KOPT-K1 (cell line): ENCODE measurements at regions not wholly inside any gene's neighbourhood (a gene's known extent, or its start where the extent isn't known, plus 50 kb on each side); places are given as distances from the start of the nearest gene placed in this dataset.

ENCODE experiments used
- H3K27ac ChIP-seq: fragments of 200-600 bp; sonication (generic); 2 replicates; pipeline ENCODE4 v1.5.1; 2016; ENCODE audit warnings: antibody characterized with exemption, mild to moderate bottlenecking, low read depth, low read length; ENCODE audit not compliant: poor library complexity, severe bottlenecking
- H3K36me3 ChIP-seq: fragments of 200-600 bp; sonication (generic); 2 replicates; pipeline ENCODE4 v1.5.1; 2017; ENCODE audit warnings: antibody characterized with exemption, mild to moderate bottlenecking, low read length, moderate library complexity; ENCODE audit not compliant: insufficient read depth
- H3K9me3 ChIP-seq: fragments of 200-600 bp; sonication (generic); 2 replicates; pipeline ENCODE4 v1.5.1; 2017; ENCODE audit warnings: antibody characterized with exemption, low read length, mild to moderate bottlenecking; ENCODE audit not compliant: insufficient read depth, poor library complexity, severe bottlenecking

- H3K36me3 ChIP-seq, result no peaks in the 10 kb centered on the region
- peaks cover 19% of the 10 kb centered on the region for H3K9me3 ChIP-seq
- no peak overlapping the region for H3K27ac ChIP-seq
These were observed 188.3 kb downstream of the DDX3Y start for GRCh38 chrY:13092986-13093385.

GRCh38 chrY:13093461-13093860, 188.8 kb downstream of the DDX3Y start:
- H3K27ac ChIP-seq, result no peak overlapping the region
- H3K36me3 ChIP-seq, result no peaks in the 10 kb centered on the region
- H3K9me3 ChIP-seq, result peaks cover 15% of the 10 kb centered on the region

GRCh38 chrY:13094411-13094810, 189.7 kb downstream of the DDX3Y start:
- no peak overlapping the region for H3K27ac ChIP-seq
- H3K9me3 ChIP-seq, result peaks cover 5% of the 10 kb centered on the region
- H3K36me3 ChIP-seq, result no peaks in the 10 kb centered on the region

- Histone ChIP-seq H3K27ac (no peak overlapping the region), H3K36me3 (no peaks in the 10 kb centered on the region), H3K9me3 (no peaks in the 10 kb centered on the region)
These were observed 190.4 kb downstream of the DDX3Y start for GRCh38 chrY:13094904-13095600.

- Histone ChIP-seq H3K36me3 (no peaks in the 10 kb centered on the region), H3K9me3 (no peaks in the 10 kb centered on the region)
These were observed 222.3 kb downstream of the DDX3Y start for GRCh38 chrY:13126881-13127456.

GRCh38 chrY:13127476-13127875, 222.8 kb downstream of the DDX3Y start:
- no peaks in the 10 kb centered on the region for H3K36me3 ChIP-seq
- no peak overlapping the region for H3K27ac ChIP-seq
- H3K9me3 ChIP-seq, result no peaks in the 10 kb centered on the region

More at GRCh38 chrY:13126881-13127456, 222.3 kb downstream of the DDX3Y start:
- H3K27ac ChIP-seq, result no peak overlapping the region

GRCh38 chrY:13149148-13149547, 244.5 kb downstream of the DDX3Y start:
- Histone ChIP-seq H3K36me3 (no peaks in the 10 kb centered on the region), H3K9me3 (no peaks in the 10 kb centered on the region), H3K27ac (peak overlapping the region; percentile 77)

GRCh38 chrY:13167698-13168097, 263.0 kb downstream of the DDX3Y start:
- Histone ChIP-seq H3K36me3 (no peaks in the 10 kb centered on the region), H3K27ac (no peak overlapping the region), H3K9me3 (peaks cover 25% of the 10 kb centered on the region)

GRCh38 chrY:13168257-13168656, 263.6 kb downstream of the DDX3Y start:
- peaks cover 20% of the 10 kb centered on the region for H3K9me3 ChIP-seq
- H3K27ac ChIP-seq, result no peak overlapping the region
- no peaks in the 10 kb centered on the region for H3K36me3 ChIP-seq
